Germinal center (tissue), 1 donor: ENCODE measurements at regions not wholly inside any gene's neighbourhood (a gene's known extent, or its start where the extent isn't known, plus 50 kb on each side); places are given as distances from the start of the nearest gene placed in this dataset.
"Not testable (repeated sequence)": the region's sequence is repeated elsewhere in the genome, so short reads cannot be mapped to it uniquely, and the experiment has no call there.

Experiments
- DNase-seq: peaks from one replicate; pipeline ENCODE4 v3.0.0; 2012; ENCODE audit warnings: mixed read lengths, low spot score

DNA sequence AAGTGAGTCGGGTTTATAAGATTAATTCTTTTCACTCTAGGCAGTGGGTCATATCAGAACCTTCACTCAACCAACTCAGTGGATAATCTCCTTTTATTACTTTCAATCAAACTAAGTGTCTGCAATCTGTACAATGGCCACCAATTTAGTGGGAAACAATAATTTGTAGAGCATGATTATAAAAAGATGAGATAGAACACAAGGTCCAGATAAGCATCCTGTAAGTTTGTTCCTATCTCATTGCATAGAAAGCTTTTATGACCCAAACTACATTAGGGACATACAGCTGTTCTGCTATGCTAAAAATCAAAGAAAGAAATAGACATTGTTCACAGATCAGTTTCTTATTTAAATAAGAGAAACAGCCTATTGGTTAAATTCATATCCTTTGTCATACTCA, 341.4 kb upstream of the PSMD7 start:
- no peak for DNase-seq

DNA sequence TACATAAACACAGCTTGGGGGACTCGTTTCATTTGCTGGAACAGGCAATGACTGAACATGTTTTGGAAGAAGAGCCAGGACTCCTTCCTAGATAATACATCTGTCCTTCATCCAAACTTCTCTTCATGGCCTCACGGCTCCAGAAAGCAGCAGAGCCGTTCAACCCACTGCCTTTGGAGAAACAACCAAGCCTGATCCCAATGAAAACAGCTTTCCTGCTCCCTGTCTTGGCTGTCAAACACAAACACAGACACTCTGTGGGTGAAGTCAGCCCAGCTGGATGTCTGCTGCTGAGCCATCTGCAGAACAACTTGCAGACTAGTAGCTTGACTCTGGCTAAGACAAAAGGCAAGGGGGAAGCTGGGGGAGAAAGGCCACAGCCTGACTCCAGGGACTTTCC, 345.1 kb upstream of the PSMD7 start:
- DNase-seq: no peak

DNA sequence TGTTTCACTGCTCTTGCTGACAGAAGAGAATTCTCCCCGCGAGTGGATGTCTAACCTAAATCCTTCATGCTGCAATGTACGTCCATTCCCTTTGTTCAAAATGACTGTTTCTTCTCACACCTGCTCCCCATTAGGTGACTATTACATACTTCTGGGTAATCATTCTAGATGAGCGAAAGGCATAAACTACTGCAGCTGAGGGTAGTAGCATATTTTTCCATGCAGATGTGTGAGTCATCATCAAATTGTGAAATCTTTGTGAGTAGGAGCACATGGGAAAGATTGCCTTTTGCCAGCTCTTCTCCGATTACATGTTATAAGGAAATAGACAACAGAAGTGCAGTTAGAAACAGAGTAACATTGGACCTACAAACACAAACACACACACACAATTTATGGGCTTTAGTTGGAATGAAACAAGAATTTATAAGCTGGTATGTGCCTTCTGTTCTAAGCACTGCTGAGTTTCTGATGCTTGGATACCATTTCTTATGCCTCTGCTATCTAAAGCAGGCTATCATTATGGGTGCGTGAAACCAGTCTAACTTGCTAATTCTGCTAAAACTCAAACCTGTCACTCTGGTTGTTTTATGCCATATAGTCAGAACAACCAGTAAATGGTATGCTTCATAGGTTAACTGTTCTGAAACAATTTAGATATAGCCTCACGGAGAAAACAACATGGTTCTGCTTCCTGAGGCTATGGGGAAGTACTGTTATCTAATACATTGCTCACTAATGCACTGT, 346.9 kb upstream of the PSMD7 start:
- DNase-seq: no peak

DNA sequence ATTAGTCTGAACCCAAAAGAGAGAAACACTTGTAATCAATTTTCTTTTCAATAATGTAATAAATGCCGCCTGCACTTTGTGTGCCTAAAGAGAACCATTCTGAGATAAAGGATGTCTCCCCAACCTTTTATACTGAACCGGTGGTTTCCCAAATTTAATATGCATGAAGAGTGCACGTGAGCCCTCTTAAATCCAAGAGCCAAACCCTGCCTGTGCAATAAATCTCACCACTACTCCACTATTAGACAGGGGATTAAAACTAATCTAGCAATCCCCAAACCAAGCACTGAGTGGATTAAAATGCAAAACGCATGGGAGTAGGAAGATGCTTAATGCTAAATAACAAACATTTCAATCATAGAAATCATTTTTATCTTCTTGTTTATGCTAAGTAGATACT, 351.0 kb upstream of the PSMD7 start:
- no peak for DNase-seq

- DNase-seq: not testable (repeated sequence)
Measured at GRCh38 chr16:73943184-73943583, 353.4 kb upstream of the PSMD7 start.

- not testable (repeated sequence) for DNase-seq
Measured at GRCh38 chr16:73940786-73941185, 355.8 kb upstream of the PSMD7 start.

DNA sequence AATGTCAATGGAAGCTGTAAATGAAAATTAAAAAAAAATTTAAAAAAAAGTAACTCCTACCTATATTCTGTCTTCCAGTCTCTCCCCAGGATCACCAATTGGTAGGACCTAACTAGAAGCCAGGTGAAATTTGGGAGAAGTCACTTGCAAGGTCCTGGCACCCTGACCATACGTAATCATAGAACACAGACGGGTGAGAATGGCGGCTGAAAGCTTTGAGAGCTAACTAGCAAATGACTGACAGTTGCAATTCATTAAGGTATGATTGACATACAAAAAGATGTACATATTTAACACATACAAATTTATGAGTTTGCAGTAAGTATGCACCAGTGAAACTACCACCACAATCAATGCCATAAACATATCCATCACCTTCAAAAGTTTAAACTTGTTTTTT, 372.7 kb upstream of the PSMD7 start:
- DNase-seq: no peak

GRCh38 chr16:73921295-73921694, 375.3 kb upstream of the PSMD7 start:
- DNase-seq: no peak

DNA sequence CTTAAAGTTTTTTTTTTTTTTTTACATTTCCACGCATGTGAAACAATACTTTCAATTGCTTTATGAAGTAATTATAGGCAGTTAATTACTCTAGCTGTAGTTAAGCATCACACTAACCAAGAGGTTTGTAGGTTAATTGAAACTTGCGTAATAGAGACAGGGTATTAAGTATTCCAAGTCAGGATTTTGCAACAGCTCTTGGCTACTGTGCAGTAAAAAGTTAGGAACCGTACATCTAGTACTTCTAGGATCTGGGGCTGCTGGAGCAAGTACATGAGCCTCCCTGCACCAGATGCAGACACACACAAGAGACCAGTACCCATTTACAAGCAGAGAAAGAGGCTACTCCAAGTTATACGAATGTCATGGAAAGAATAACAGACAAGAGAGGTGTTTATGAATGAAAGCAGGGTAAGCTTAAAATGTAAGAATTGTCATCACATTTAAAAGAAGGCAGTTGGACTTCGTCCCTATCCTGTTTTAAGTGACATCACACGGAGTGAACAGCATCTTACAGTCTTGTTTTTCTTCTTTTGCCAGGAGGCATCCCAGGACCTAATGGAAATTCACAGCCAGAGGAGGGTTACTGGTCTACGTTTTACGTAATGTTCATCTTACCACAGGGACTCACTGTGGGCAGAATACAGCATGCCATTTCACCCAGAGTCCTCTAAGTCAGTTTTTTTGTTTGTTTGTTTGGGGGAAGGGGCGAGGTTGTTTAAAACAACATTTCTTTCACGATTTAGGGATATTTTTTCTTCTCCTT, 379.6 kb upstream of the PSMD7 start:
- DNase-seq: no peak

DNA sequence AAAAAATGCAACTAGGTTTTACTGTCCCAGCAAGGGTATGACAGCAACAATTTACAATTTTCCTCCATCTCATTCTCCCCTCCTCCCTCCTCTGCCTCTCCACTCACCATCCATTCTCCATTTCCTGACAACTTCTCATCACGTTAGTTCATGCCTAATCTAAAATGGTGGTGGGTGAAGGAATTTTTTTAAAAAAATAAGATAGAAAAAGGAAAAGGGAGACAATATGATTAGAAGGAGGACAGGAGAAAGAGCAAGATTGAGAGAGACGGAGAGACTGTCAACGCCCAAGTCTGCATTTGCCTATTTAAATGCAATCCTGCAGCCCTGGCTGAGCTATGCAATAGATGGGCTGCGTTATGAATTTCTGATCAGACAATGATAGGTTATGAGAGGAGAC, 380.7 kb upstream of the PSMD7 start:
- no peak for DNase-seq

GRCh38 chr16:73915140-73915539, 381.5 kb upstream of the PSMD7 start:
- no peak for DNase-seq

DNA sequence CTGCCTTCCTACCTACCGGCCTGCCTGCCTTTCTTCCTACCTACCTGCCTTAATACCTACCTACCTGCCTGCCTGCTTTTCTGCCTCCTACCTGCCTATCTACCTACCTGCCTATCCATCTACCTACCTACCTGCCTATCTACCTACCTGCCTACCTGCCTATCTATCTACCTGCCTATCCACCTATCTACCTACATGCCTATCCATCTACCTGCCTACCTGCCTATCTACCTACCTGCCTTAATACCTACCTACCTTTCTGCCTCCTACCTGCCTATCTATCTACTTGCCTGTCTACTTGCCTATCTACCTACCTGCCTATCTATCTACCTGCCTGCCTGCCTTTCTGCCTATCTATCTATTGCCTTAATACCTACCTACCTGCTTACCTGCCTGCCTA, 383.8 kb upstream of the PSMD7 start:
- DNase-seq: no peak

GRCh38 chr16:73912281-73912680, 384.3 kb upstream of the PSMD7 start:
- DNase-seq: no peak

DNA sequence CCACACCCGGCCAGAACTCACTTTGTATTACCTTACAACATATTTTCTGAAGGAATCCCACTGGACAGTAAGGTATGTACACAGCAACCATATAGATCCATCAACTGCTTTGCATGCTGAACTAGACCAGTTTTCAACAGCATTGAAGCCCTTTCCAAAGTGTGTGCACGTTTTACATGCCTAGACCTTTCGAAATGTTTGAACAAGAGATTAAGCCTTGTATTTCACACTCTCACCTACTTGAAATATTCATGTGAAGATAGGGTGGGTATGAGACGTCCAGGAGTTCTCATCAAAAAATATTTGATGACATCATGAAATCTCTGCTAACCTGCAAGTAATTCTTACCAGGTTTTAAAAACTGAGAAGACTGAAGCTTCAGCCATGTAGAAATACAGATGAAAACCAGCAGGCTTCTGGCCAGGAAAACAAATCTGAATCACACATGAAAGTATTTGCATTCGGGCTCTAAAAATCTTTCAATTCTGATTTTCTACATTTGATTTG, 387.0 kb upstream of the PSMD7 start:
- DNase-seq: no peak

GRCh38 chr16:73891129-73891542, 405.5 kb upstream of the PSMD7 start:
- DNase-seq: no peak

DNA sequence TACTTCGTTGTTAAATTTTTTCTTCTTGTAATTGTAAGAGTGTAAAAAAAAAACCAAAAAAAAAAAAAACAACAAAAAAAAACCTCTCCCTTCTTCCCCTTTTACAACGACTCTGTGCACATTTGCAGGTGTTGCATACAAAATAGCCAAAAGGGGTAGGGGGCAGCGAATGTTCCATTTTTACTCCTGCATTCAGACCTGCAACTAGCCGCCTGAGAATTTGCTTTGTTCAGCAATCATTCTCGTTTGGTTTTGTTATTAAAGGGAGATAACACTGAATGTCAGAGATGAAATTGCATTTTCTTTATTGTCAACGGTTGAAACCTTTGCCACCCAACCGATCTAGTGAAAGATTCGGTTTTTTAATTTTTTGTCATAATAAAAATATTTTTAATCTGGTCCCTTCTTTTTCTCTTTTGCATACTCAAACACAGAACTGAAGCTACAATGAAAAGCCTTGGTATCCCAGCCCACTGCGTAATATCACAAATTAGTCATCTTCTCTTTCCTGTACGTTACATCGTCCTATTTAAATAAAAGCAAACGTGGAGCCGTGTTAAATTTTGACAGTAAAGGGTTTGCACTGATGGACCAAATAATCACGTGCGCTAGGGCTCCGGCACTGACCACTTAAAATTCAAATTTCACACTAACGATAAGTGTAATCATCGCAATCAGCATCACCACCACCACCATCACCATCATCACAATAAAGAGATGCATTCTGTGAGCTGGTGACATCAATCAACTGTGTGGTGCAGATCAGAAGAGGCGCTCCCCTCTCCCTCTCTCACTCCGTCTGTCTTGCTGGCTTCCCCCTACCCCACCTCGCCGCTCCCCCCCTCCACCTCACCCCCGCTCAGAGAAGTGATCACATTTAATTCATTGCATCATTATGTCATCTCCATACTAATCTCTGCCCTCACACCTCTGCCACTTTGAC, 406.2 kb upstream of the PSMD7 start:
- no peak for DNase-seq

DNA sequence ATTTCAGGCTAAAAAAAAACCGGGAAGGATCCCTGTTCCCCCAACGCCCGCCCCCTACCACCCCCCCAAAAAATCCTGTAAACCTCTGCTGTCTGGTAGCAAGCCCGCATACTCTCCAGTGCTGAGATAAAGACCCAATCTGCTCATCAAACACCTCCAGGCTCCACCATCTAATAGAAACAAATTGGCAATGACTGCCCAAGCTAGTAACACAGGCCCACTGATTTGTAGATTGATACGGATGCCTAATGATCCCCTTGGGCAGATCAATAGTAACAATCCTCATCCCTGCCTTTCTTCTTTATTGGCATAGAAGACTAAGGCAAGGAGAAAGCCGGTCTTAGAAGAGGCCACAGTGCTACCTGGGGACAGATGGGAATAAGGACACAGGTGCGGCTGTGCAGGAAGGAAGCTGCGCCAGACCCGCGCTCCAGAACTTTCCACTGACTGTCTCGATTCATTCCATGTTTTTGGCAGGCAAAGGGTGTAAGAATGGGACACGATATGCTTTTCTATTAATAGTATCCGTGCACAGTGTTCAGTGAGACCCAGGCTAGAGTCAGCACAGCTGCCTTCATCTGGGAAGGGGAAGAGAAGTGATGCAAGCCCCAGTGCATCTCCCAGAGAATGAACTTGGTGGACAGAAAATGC, 407.6 kb upstream of the PSMD7 start:
- DNase-seq: no peak

DNA sequence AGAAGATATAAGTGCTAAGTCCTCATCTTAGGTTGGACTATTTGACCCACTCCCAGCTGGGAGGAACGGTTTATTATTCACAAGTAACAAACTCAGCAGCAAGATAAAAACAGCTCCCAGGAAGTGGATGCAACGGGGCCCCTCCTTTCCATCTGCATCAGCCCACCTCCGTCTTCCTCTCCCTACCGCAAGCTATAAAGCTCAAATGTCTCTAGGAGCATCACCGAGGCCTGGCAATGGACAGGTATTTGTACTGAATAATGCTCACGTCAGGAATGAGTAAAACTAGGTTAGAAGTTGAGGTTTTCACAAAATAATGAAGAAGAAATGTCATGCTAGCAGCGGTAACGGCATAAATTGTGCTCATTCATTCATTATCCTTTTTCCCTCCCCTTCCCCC, 408.7 kb upstream of the PSMD7 start:
- DNase-seq: no peak

GRCh38 chr16:73886426-73886825, 410.2 kb upstream of the PSMD7 start:
- DNase-seq: no peak

- no peak for DNase-seq
Measured at GRCh38 chr16:73885319-73885718, 411.3 kb upstream of the PSMD7 start.

DNA sequence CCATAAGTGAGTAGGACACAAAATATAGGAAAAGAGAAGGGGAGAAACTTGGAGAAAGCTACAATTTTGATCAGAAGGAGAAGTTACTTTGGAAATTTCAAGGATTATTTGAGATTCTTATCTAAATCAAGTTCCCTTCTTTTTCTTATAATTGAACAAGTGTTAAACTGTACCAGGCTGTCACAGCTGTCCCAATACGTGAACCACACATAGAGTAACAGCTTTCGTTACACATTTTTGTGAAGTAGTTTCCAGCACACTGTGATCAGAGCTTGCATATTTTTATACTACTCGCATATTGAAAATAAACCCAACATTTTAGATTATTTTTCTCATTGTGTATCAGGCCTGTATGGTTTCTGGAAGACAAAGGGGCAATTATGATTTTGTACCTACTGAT, 412.8 kb upstream of the PSMD7 start:
- DNase-seq: no peak

- no peak for DNase-seq
Measured at GRCh38 chr16:73883126-73883525, 413.5 kb upstream of the PSMD7 start.
